GM23338 (cell line): ENCODE measurements at regions not wholly inside any gene's neighbourhood (a gene's known extent, or its start where the extent isn't known, plus 50 kb on each side); places are given as distances from the start of the nearest gene placed in this dataset.
A peak's percentile ranks its signal among the peaks of the same experiment; 100 is the strongest.

ENCODE experiments used
- ATAC-seq: fragments of 200-7000 bp; cut with Tn5 transposase; 3 replicates; pipeline ENCODE4 v1.9.1; 2020
- DNase-seq: peaks from one replicate; pipeline ENCODE4 v3.0.0-alpha.2; 2015; ENCODE audit warnings: low spot score
- H2AFZ ChIP-seq: fragments of 200-600 bp; sonication (generic); 2 replicates; pipeline ENCODE4 v1.8.0; 2016; ENCODE audit warnings: antibody characterized with exemption, mild to moderate bottlenecking, moderate library complexity
- H3F3A ChIP-seq: fragments of 200-600 bp; sonication (generic); replicated peaks from 2 replicates; pipeline ENCODE4 v1.8.0; 2017; ENCODE audit warnings: antibody characterized with exemption, mixed run types, low read depth
- H3K27ac ChIP-seq: fragments of 200-600 bp; sonication (generic); 2 replicates; pipeline ENCODE4 v1.6.1; 2016; ENCODE audit warnings: low read depth
- H3K27me3 ChIP-seq: fragments of 200-600 bp; sonication (generic); 2 replicates; pipeline ENCODE4 v1.8.0; 2016; ENCODE audit warnings: mild to moderate bottlenecking, mixed run types, moderate library complexity; ENCODE audit not compliant: insufficient read depth
- H3K36me3 ChIP-seq: fragments of 200-600 bp; sonication (generic); 2 replicates; pipeline ENCODE4 v1.8.0; 2016; ENCODE audit warnings: mild to moderate bottlenecking; ENCODE audit not compliant: insufficient read depth
- H3K4me1 ChIP-seq: fragments of 200-600 bp; sonication (generic); 2 replicates; pipeline ENCODE4 v1.8.0; 2016; ENCODE audit warnings: mild to moderate bottlenecking, moderate library complexity; ENCODE audit not compliant: insufficient read depth
- H3K4me2 ChIP-seq: fragments of 200-600 bp; sonication (generic); 2 replicates; pipeline ENCODE4 v1.7.1; 2017; ENCODE audit warnings: mixed run types
- H3K4me3 ChIP-seq: fragments of 200-600 bp; sonication (generic); 2 replicates; pipeline ENCODE4 v1.6.1; 2016; ENCODE audit warnings: mixed run types
- H3K79me2 ChIP-seq: fragments of 200-600 bp; sonication (generic); replicated peaks from 2 replicates; pipeline ENCODE4 v1.8.0; 2017; ENCODE audit warnings: mild to moderate bottlenecking; ENCODE audit not compliant: insufficient read depth
- H3K9me2 ChIP-seq: fragments of 200-600 bp; sonication (generic); 2 replicates; pipeline ENCODE4 v1.8.0; 2017; ENCODE audit not compliant: insufficient read depth
- H4K20me1 ChIP-seq: fragments of 200-600 bp; sonication (generic); replicated peaks from 2 replicates; pipeline ENCODE4 v1.8.0; 2017; ENCODE audit warnings: mild to moderate bottlenecking; ENCODE audit not compliant: insufficient read depth
- H3K27ac Mint-ChIP-seq: 2 replicates; pipeline ENCODE4 v1.8.0; 2020; ENCODE audit warnings: inconsistent platforms, mild to moderate bottlenecking, moderate library complexity, mixed read lengths
- H3K27me3 Mint-ChIP-seq: 3 replicates; pipeline ENCODE4 v1.8.0; 2022; ENCODE audit warnings: low read depth, mild to moderate bottlenecking, moderate library complexity, mixed read lengths, inconsistent platforms; ENCODE audit not compliant: insufficient read depth, poor library complexity
- H3K36me3 Mint-ChIP-seq: 3 replicates; pipeline ENCODE4 v1.8.0; 2021; ENCODE audit warnings: low read depth, mild to moderate bottlenecking, inconsistent platforms, moderate library complexity, mixed read lengths
- H3K4me1 Mint-ChIP-seq: 3 replicates; pipeline ENCODE4 v1.8.0; 2020; ENCODE audit warnings: mild to moderate bottlenecking, inconsistent platforms, mixed read lengths
- H3K4me3 Mint-ChIP-seq: 3 replicates; pipeline ENCODE4 v1.8.0; 2021; ENCODE audit warnings: moderate library complexity, mild to moderate bottlenecking, inconsistent platforms, mixed read lengths
- H3K9me3 Mint-ChIP-seq: 3 replicates; pipeline ENCODE4 v1.8.0; 2020; ENCODE audit warnings: moderate library complexity, mild to moderate bottlenecking, inconsistent platforms, mixed read lengths
- CREB1 ChIP-seq: fragments of 250-450 bp; sonication (Bioruptor Pico); IDR thresholded peaks from 2 replicates; pipeline ENCODE4 v1.5.0; 2020; ENCODE audit warnings: low read depth, mild to moderate bottlenecking, moderate library complexity
- EZH2 ChIP-seq: fragments of 200-600 bp; sonication (generic); IDR thresholded peaks from one replicate; pipeline ENCODE4 v1.8.0; 2017; ENCODE audit warnings: antibody characterized with exemption, mild to moderate bottlenecking, low read depth; ENCODE audit not compliant: unreplicated experiment
- JUNB ChIP-seq: IDR thresholded peaks from one replicate; pipeline ENCODE4 v1.6.1; 2016; ENCODE audit warnings: antibody characterized with exemption; ENCODE audit not compliant: unreplicated experiment
- NANOG ChIP-seq: IDR thresholded peaks from 2 replicates; pipeline ENCODE4 v1.6.1; 2016; ENCODE audit warnings: antibody characterized with exemption, borderline replicate concordance
- POLR2AphosphoS5 ChIP-seq: IDR thresholded peaks from 2 replicates; pipeline ENCODE4 v1.6.1; 2016; ENCODE audit warnings: antibody characterized with exemption, low read depth
- STAT1 ChIP-seq: IDR thresholded peaks from one replicate; pipeline ENCODE4 v1.6.1; 2016; ENCODE audit warnings: antibody characterized with exemption; ENCODE audit not compliant: unreplicated experiment
- ZNF114 ChIP-seq: fragments of 250-450 bp; sonication (Bioruptor Pico); IDR thresholded peaks from 2 replicates; pipeline ENCODE4 v1.5.0; 2020; ENCODE audit warnings: mild to moderate bottlenecking, moderate library complexity
- ZNF331 ChIP-seq: fragments of 250-450 bp; sonication (Bioruptor Pico); IDR thresholded peaks from 2 replicates; pipeline ENCODE4 v1.5.0; 2020; ENCODE audit warnings: low read depth, mild to moderate bottlenecking, moderate library complexity
- TF ChIP-seq, protein P1 (sequence below): IDR thresholded peaks from one replicate; pipeline ENCODE4 v1.6.1; 2018; ENCODE audit warnings: antibody characterized with exemption; ENCODE audit not compliant: unreplicated experiment
- TF ChIP-seq, protein P2 (sequence below): fragments of 250-450 bp; sonication (Bioruptor Pico); IDR thresholded peaks from 2 replicates; pipeline ENCODE4 v1.5.0; 2020; ENCODE audit warnings: mild to moderate bottlenecking, moderate library complexity

DNA sequence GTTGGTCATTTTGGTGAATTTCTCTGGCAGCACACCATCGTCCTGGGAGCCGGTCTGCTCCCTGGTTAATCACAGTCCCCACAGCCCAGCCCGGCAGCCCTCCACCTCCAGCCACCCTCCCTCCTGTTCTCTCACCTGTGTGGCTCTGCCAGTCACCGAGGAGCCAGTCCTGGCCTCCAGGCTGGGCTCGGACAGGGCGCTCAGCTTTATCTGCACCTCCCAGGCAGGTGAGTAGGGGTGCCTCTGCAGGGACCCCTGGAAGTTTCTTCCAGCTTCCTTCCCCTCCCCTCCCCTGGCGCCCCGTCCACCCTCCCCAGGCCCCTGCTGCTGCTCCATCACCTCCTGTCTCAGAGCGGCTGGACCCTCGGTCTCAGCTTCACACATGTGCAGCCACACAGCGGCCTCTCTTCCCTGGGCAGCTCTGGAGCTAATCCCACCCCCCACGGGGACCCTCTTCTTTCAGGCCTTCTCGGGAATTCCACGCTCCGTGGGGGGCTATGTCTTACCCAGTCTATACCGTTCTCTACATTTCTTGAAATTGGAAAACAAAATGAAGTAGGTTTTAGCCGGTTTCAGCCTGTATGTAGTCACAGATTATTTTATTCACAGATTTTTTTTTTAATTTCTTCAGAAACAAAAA lies 213.9 kb upstream of the PPP2R2D start:
- H3F3A ChIP-seq: 0 out of 2 replicates have a peak, but pooled peaks cover 4% of the 10 kb centered on the region
- no peaks in the 10 kb centered on the region for H3K4me1 ChIP-seq
- no peaks in the 10 kb centered on the region for H3K9me2 ChIP-seq
- no peak overlapping the region; the same call in 1 of the 2 replicates for H3K27ac ChIP-seq
- no peak overlapping the region for H3K4me3 Mint-ChIP-seq
- H3K27ac Mint-ChIP-seq: no peak overlapping the region
- no peaks in the 10 kb centered on the region for H3K27me3 ChIP-seq
- DNase-seq (peak; percentile 57), ATAC-seq (peak; percentile 72)
- TF ChIP-seq, protein P1, sequence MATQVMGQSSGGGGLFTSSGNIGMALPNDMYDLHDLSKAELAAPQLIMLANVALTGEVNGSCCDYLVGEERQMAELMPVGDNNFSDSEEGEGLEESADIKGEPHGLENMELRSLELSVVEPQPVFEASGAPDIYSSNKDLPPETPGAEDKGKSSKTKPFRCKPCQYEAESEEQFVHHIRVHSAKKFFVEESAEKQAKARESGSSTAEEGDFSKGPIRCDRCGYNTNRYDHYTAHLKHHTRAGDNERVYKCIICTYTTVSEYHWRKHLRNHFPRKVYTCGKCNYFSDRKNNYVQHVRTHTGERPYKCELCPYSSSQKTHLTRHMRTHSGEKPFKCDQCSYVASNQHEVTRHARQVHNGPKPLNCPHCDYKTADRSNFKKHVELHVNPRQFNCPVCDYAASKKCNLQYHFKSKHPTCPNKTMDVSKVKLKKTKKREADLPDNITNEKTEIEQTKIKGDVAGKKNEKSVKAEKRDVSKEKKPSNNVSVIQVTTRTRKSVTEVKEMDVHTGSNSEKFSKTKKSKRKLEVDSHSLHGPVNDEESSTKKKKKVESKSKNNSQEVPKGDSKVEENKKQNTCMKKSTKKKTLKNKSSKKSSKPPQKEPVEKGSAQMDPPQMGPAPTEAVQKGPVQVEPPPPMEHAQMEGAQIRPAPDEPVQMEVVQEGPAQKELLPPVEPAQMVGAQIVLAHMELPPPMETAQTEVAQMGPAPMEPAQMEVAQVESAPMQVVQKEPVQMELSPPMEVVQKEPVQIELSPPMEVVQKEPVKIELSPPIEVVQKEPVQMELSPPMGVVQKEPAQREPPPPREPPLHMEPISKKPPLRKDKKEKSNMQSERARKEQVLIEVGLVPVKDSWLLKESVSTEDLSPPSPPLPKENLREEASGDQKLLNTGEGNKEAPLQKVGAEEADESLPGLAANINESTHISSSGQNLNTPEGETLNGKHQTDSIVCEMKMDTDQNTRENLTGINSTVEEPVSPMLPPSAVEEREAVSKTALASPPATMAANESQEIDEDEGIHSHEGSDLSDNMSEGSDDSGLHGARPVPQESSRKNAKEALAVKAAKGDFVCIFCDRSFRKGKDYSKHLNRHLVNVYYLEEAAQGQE: no peak
- TF ChIP-seq ZNF331 (CRISPR knock-in tag) (no peak), NANOG (no peak), EZH2 (no peak), STAT1 (no peak), POLR2AphosphoS5 (no peak), CREB1 (CRISPR knock-in tag) (no peak), JUNB (no peak)
- H3K36me3 Mint-ChIP-seq: no peaks in the 10 kb centered on the region; the same call in 2 of the 3 replicates
- H3K4me1 Mint-ChIP-seq: peaks cover 7% of the 10 kb centered on the region; the same call in 2 of the 3 replicates
- H4K20me1 ChIP-seq: no peaks in the 10 kb centered on the region
- no peak overlapping the region for H3K4me3 ChIP-seq
- no peak overlapping the region for H3K4me2 ChIP-seq
- no peaks in the 10 kb centered on the region; the same call in 2 of the 3 replicates for H3K9me3 Mint-ChIP-seq
- H3K79me2 ChIP-seq: no peaks in the 10 kb centered on the region
- no peaks in the 10 kb centered on the region for H3K36me3 ChIP-seq
- peak overlapping the region; percentile 75; the same call in 1 of the 2 replicates for H2AFZ ChIP-seq
- peaks cover 16% of the 10 kb centered on the region for H3K27me3 Mint-ChIP-seq

DNA sequence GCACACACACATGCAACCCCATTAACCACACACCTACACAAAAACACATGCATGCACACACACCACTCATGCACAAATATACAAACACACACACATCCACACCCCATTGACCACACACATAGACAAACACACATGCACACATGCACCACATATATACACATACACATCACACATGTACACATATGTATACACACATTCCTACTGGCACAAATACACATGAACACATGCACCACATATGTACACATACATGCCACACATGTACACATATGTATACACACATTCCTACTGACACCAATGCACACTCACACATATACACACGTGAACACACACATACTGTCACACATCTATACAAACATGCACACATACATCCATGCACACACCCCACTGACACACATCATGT lies 212.5 kb upstream of the PPP2R2D start:
- H3K4me1 ChIP-seq: no peaks in the 10 kb centered on the region
- Mint-ChIP-seq H3K27ac (no peak overlapping the region), H3K36me3 (no peaks in the 10 kb centered on the region), H3K4me3 (no peak overlapping the region), H3K27me3 (peaks cover 6% of the 10 kb centered on the region), H3K4me1 (peaks cover 8% of the 10 kb centered on the region; the same call in 2 of the 3 replicates), H3K9me3 (no peaks in the 10 kb centered on the region; the same call in 2 of the 3 replicates)
- TF ChIP-seq, protein P2, sequence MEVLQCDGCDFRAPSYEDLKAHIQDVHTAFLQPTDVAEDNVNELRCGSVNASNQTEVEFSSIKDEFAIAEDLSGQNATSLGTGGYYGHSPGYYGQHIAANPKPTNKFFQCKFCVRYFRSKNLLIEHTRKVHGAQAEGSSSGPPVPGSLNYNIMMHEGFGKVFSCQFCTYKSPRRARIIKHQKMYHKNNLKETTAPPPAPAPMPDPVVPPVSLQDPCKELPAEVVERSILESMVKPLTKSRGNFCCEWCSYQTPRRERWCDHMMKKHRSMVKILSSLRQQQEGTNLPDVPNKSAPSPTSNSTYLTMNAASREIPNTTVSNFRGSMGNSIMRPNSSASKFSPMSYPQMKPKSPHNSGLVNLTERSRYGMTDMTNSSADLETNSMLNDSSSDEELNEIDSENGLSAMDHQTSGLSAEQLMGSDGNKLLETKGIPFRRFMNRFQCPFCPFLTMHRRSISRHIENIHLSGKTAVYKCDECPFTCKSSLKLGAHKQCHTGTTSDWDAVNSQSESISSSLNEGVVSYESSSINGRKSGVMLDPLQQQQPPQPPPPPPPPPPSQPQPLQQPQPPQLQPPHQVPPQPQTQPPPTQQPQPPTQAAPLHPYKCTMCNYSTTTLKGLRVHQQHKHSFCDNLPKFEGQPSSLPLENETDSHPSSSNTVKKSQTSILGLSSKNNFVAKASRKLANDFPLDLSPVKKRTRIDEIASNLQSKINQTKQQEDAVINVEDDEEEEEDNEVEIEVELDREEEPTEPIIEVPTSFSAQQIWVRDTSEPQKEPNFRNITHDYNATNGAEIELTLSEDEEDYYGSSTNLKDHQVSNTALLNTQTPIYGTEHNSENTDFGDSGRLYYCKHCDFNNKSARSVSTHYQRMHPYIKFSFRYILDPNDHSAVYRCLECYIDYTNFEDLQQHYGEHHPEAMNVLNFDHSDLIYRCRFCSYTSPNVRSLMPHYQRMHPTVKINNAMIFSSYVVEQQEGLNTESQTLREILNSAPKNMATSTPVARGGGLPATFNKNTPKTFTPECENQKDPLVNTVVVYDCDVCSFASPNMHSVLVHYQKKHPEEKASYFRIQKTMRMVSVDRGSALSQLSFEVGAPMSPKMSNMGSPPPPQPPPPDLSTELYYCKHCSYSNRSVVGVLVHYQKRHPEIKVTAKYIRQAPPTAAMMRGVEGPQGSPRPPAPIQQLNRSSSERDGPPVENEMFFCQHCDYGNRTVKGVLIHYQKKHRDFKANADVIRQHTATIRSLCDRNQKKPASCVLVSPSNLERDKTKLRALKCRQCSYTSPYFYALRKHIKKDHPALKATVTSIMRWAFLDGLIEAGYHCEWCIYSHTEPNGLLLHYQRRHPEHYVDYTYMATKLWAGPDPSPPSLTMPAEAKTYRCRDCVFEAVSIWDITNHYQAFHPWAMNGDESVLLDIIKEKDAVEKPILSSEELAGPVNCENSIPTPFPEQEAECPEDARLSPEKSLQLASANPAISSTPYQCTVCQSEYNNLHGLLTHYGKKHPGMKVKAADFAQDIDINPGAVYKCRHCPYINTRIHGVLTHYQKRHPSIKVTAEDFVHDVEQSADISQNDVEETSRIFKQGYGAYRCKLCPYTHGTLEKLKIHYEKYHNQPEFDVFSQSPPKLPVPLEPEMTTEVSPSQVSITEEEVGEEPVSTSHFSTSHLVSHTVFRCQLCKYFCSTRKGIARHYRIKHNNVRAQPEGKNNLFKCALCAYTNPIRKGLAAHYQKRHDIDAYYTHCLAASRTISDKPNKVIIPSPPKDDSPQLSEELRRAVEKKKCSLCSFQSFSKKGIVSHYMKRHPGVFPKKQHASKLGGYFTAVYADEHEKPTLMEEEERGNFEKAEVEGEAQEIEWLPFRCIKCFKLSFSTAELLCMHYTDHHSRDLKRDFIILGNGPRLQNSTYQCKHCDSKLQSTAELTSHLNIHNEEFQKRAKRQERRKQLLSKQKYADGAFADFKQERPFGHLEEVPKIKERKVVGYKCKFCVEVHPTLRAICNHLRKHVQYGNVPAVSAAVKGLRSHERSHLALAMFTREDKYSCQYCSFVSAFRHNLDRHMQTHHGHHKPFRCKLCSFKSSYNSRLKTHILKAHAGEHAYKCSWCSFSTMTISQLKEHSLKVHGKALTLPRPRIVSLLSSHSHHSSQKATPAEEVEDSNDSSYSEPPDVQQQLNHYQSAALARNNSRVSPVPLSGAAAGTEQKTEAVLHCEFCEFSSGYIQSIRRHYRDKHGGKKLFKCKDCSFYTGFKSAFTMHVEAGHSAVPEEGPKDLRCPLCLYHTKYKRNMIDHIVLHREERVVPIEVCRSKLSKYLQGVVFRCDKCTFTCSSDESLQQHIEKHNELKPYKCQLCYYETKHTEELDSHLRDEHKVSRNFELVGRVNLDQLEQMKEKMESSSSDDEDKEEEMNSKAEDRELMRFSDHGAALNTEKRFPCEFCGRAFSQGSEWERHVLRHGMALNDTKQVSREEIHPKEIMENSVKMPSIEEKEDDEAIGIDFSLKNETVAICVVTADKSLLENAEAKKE (CRISPR knock-in tag): no peak
- TF ChIP-seq CREB1 (CRISPR knock-in tag) (no peak), ZNF114 (CRISPR knock-in tag) (no peak), ZNF331 (CRISPR knock-in tag) (no peak)
- H3K27ac ChIP-seq: no peak overlapping the region
- no peaks in the 10 kb centered on the region for H3K9me2 ChIP-seq
- no peaks in the 10 kb centered on the region for H3K36me3 ChIP-seq
- no peak overlapping the region for H2AFZ ChIP-seq
- DNase-seq (no peak), ATAC-seq (no peak)
- no peaks in the 10 kb centered on the region for H4K20me1 ChIP-seq
- H3K79me2 ChIP-seq: no peaks in the 10 kb centered on the region
- H3K27me3 ChIP-seq: no peaks in the 10 kb centered on the region
- no peak overlapping the region for H3K4me2 ChIP-seq
- H3F3A ChIP-seq: 0 out of 2 replicates have a peak, but pooled peaks cover 4% of the 10 kb centered on the region
- no peak overlapping the region for H3K4me3 ChIP-seq
